Stimulated activated CD8-positive, alpha-beta memory T cell treated with anti-CD3 and anti-CD28 coated beads, Interleukin-15, amount 100 ng/mL, for 48 hours (primary cell): ENCODE measurements at regions not wholly inside any gene's neighbourhood (a gene's known extent, or its start where the extent isn't known, plus 50 kb on each side); places are given as distances from the start of the nearest gene placed in this dataset.

Source experiments
- DNase-seq, 2 donors: peaks; one replicate each; pipeline ENCODE4 v3.0.0-alpha.2; 2020; ENCODE audit warnings: low read depth in 2 of 2

DNA sequence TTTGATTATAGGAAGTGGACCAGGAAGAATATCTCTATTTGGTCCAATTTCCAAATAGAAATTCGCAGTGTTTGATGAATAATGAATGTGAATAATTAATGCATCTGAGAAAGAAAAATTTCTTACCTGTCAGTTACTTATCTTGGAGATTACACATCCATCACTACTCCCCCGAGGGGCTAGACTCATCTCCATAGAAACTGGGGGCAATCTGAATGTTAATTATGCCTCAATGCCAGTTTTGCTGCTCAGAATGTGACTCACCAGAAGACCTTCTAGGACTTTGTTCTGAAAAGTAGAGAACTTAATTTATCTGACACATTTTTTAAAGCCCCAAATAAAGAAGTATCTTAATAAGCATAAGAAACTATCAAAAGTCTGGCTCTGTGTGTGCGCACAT, 233.4 kb upstream of the NR4A3 start:
- DNase-seq, result no peak

DNA sequence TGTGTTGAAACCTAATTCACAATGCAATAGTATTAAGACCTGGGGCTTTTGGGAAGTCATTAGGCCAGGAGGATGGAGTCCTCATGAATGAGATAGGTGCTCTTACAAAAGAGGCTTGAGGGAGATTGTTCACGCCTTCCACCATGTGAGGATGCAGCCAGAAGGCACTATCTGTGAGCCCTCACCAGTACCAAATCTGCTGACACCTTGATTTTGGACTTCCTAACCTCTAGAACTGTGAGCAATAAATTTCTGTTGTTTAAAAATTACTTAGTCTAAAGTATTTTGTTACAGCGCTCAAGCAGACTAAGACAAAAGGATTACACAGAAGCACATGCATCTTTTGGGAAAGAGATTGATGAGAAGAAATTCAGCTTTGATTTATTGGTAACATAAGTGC, 232.9 kb upstream of the NR4A3 start:
- DNase-seq, result no peak

DNA sequence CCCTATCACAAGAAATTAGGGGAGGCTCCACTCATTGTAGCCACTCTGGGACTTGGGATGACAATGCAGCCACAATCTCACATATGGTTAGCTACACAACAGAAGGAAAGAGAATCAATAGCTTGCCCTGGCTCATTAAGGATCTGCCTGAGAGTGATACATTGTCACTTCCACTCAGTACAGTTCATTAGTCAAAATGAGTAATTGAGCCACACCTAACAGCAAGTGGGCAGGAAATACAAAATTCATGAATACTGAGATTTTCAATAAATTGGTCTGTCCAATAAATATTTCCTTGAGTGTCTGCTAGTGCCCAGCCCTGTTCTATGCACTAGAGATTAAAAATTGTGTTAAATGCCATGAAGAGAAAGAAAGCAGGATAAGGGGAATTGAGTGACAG, 231.3 kb upstream of the NR4A3 start:
- no peak for DNase-seq

DNA sequence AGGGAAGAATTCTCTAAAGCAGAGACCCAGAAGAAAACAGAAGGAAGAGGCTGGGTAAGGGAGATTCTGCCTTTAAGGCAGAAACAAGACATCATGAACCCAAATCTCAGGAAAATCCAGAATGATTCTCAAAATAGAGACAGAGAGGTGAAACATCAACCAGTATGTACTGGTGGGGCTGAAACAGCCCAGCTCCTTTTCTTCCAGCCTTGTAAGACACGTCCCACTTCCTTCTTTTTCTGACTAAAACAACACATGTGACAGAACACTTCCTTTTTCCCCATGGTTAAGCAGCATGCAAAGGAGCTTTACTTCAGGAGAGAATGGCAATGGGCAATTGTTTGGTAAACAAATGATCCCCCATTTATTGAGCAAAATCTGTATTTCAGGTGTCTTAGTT, 230.8 kb upstream of the NR4A3 start:
- no peak for DNase-seq

DNA sequence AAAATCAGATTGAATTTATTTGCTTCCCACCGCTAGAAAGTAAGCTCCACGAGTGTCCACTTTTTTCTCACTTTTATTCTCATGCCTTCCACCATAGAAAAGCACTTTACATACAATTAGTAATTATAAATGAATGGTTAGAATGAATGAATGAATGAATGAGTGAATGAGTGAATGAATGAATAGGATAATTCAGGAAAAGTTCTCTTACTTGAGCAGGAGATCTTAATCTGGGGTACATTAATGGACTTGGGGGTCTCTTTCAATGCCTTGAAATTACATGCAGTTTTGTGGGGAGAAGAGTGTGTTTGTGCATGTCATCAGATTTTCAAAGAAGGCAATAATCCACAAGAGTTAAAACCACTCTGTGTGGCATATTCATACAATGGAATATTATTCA, 229.9 kb upstream of the NR4A3 start:
- DNase-seq, result no peak

DNA sequence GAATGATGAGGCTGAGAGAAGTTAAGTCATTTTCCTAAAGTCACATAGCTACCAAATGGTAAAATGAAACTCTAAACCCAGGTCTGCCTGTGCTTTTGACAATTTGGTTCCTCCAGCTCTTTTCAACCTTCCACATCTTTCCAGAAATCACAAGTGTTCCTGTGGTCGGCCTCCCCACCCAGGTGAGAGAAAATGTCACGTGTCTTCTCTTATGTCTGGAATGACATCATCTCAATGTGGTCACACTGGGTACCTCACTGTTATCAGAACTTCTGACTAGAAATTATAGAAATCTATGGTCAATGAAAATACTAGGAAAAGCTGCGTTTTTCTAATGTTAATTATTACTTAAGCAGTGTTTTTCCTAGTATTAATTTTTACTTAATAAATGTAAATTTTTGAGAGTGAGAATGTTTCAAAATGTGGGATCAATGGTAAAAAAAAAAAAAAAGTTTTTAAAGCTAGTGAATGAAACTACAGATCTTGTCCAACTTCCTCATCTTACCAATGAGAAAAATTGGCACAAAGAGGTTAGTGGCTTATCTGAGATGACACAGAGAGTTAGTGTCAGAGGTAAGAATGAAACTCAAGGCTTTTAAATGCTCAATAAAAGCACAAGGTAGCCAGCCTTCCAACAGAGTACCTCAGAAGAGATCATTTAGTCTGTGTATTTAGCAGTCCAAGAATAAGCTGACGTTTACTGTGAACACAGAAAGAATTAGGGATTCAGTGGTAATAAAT, 228.7 kb upstream of the NR4A3 start:
- no peak for DNase-seq

DNA sequence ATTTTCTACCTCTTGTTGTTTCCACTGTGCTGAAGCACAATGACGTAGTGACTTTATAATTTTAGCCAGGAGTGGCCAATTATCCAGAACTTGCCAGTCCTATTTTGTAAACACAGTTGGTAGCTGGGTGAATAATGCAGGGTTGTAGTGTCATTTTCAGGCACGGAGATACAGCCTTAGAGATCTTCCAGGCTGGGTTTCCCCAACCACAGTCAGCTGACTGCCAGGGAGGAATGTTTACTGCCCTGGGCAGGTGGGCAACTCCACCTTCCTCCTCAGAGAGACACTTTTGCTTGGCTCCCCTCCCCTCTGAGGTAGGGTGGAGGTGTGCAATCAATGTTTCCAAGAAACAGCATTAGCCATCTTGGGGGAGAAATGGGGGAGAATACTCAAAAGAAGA, 228.1 kb upstream of the NR4A3 start:
- DNase-seq, result no peak

DNA sequence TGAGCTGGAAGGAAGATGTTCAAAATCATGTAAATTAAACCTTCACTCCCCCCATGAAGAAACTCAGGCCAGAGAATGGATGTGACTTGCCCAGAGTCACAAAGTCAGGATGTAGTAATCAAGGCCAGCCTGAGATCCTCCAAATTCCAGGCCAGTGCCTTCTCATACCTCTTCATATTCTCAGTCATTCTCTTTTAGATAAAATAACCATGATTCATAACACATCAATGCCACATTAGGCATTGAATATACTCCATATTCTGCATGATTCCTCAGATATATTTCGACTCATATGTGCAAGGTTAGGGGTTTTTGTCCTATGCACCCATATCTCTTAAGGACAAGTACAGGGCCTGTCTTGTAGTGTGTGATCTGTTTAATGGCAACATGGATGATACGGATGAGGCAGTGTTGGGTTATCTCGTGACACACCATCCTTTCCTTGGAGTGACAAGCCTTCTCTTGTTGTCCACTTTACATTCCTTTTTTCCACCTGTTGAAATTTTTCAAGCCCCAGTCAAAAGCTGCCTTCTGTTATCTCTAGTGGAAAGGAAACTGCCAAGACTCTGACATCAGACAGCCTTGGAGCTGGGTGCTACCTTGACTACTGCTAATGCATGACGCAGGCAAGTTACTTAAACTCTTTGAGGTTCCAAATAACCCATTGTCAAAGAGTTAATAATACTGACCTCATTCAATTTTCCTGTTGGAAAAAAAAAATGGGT, 227.5 kb upstream of the NR4A3 start:
- no peak for DNase-seq

DNA sequence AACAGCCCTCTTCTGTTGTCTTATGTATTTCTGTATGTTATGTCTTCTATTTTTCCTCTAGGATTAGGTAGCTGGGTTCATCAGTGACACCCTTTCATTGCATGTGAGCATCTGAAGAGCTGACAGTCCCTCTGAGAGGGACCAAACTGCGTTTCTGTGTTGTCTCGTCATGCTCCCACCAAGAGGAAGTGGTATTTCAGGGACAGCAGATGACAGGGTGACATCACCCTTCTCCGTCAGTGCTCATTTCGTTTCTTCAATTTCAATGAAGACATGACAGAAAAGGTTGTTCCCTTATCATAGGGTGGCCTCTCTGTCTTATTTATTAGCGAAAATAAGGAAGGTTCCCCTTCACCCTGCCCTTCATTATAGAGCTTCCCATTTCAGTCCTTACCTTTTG, 225.9 kb upstream of the NR4A3 start:
- DNase-seq, result no peak

DNA sequence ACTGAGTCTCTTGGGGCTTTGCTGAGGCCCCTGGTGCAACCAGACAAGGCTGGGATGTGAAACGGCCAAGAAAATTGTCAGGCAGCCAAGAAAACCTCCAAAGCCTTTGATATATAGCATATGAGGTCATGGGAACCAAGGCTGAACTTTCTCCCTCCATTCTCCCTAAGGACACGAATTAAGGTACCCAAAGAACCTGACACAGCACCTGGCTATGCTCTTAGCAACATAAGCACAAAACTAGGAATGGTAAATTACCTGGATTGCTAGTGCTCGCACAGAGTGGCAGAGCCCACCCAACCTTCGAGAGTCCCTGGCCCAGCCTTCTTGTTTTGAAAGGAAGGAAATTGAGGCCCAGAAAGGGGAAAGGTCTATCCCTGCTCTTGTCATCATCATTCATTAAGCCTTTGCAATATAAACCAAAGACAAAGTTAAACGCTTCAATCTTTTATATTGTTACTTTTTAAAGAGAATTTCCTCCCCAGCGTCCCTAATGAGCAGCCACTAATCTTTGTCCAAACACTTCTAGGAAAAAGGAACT, 220.0 kb upstream of the NR4A3 start:
- no peak for DNase-seq

DNA sequence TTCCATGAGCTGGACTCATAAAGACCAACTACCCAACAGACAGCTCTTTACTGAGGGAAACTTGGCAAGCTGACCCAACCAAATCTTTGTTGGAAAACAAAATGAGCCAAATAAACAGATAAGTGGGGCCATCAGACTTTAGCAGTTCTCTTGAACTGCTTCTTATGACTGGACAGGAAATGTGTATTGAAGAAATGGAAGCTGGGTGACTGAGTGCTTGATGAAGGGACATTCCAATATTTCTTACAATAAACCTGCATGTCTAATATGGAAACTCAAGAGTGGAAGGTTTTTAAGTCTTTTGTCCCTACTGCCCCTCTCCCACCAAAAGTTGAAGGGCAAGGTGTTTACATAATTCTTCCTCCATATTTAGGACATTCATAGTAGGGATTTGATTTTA, 218.8 kb upstream of the NR4A3 start:
- DNase-seq, result no peak

DNA sequence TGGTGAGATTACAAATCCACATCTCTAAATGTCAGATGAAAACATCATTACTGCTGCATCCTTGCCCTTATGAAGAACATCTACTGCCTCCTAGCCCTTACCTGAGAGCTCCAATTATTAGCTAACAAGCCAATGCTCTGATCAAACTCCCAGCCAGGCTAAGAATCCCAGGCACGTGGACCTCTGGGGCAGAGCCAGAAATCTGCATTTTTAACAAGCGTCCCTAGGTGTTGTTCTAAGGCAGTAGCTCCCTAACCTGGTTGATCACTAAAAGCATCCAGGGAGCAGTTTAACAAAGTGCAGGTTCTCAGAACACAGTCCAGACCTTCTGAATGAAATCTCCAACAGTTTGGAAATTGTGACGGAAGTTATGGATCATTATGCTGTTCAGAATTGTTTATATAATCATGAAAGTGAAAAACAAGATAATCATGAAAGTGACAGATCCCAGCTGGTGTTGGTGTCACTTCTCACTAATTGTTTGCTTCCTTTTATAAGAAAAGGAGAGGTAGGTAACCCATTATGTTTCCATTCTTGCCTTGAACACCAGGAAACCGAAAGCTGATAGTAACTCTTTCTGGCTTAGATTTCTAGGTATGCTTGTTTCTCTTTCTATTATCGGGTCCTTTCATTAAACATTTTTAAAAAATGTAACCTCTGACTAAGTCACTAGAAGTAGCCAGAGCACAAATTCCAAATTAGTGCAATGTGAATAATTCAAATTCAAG, 216.5 kb upstream of the NR4A3 start:
- no peak for DNase-seq

DNA sequence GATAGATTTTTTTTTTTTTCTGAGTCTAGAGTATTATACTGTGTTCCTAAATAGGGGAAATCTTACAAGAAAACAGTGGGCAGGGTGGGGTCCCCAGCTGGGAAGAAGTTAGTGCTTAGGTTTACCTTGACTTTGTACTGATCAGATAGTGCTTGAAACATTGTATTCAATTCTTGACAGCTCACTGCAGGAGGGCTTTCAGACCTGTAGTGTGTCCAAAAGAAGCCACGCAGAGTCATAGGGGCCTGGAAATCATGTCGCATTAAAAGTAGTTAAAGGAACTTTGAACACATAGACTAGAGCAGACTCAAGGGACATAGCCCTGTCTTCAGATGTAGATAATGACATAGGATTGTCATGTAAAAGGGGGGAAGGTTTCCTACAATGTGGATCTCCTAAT, 215.4 kb upstream of the NR4A3 start:
- no peak for DNase-seq

DNA sequence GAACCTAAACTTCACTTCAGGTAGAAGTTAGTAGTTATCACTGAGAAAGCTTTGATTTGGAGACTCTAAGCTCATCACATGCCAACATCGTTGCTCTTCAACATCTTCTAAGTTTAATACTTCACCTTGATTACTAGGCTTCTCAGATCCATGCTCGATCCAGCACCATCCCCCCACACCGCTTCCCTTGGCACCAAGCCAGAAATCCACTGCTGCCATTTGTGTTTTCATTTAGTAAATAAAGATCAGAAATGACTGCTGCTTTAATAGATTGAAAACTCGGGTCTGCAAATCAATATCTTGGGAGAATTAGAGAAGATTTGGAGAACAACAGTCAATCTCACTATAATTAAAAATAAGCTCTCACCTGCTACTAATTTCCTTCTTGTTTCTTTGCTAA, 214.7 kb upstream of the NR4A3 start:
- no peak for DNase-seq

DNA sequence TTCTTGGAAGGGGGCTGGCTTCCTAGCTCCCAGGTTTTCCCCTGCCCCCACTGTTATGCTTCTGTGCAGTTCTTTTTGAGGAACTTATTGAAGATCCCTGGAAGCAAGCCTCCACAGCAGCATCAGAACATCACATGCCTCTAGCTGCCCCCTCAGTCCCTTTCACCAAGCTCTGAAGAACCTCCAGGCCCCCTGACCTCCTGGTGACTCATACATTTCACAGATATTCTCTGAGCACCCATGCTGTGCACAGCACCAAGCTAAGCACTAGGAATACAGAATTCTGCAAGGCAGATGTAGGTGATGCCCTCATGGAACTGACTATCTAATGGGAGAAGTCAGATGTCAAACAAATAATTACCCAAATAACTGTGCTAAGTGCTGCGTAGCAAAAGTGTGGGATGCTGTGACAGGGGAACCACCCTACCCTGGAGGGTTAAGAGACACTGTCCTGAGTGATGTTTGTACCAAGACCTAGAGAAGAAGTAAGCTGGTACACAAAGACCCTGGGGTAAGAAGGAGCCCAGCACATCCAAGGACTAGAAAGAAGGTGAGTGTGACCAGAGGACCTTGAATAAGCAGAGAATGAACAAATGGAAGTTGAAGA, 213.7 kb upstream of the NR4A3 start:
- no peak for DNase-seq

DNA sequence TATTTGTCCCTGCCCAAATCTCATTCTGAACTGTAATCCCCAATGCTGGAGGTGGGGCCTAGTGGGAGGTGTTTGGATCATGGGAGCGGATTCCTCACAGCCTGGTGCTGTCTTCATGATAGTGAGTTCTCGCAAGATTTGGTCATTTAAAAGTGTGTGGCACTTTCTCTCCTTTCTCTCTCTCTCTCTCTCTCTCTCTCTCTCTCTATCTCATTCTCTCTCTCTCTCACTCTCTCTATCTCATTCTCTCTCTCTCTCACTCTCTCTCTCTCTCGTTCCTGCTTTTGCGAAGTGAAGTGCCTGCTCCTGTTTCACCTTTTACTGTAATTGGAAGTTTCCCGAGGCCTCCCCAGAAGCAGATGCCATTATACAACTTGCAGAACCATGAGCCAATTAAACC, 207.3 kb upstream of the NR4A3 start:
- no peak for DNase-seq

DNA sequence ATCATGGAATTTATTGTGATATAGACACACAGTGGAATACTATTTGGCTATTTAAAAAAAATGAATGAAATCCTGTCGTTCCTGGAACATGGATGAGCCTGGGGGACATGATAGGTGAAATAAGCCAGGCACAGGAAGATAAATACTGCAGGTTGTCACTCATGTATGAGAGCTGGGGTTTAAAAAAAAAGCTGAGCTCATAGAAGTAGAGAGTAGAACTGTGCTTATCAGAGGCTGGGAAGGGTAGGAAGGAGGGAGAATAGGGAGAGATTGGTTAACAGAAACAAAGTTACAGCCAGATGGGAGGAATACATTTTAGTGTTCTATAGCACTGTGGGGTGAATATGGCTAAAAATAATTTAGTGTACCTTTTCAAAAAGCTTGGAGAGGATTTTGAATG, 200.6 kb upstream of the NR4A3 start:
- DNase-seq, result no peak

DNA sequence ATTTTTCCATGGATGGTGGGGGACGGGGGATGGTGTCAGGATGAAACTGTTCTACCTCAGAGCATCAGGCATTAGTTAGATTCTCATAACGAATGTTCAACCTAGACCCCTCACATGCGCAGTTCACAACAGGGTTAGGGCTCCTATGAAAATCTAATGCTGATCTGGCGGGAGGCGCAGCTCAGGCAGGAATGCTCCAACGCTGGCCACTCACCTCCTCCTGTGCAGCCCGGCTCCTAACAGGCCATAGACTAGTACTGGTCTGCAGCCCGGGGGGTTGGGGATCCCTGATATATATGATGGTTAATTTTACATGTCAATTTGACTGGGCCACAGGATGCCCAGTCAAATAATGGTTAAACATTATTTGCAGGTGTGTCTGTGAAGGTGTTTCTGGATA, 199.0 kb upstream of the NR4A3 start:
- no peak for DNase-seq

DNA sequence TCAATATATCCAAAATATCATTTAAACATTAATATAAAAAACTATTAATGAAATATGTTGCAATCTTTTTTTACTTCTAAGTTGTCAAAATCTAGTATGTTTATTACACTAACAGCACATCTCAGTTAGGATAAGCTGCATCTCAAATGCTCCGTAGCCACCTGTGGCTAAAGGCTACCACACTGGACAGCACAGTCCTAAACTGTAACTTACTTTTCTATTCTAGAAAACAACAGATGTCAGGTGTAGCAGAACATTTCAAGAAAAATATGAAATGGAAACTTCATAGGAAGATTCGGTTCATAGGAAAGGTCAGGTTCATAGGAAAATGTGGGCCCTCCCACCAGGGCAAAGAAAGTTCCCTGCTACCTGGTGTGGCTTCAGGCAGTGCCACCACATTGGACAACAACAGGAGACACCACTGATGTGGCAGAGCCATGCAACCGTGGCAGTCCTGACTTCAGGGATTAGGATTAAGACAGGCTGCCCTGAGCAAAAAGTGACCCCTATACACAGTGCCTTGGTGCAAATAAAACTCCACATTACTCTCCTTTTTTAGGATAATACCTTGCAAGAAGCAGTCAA, 197.8 kb upstream of the NR4A3 start:
- no peak for DNase-seq

DNA sequence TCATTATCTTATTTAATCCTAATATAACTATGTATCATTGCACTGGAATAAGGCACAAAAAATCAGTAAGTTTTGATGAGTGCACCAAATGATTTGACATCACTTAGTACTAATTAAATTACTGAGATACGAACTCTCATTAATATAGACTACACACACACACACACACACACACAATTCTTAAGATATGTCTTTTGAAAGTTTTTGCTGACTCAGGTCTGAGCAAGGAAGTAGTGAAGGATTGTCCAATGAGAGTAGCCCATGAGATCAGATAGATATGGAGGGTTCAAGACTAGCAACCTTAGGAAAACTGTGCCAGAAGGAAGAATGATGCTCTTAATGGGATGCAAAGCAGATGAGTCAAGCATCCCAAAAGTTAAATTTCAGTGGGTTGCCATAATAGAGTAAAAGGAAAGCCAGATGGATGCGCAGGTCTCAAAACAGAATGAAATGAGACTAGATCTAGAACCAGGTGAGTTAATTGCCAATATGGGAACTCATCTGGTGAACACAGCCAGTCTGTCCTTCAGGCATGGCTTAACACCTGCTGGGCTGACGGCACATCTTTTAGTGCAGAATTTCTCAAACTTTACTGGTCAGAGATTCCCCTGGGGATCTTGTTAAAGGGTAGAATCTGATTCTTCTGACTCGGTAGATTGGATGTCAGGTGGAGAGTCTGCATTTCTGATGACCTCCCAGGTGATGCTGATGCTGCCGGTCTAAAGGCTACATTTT, 197.0 kb upstream of the NR4A3 start:
- DNase-seq, result no peak

DNA sequence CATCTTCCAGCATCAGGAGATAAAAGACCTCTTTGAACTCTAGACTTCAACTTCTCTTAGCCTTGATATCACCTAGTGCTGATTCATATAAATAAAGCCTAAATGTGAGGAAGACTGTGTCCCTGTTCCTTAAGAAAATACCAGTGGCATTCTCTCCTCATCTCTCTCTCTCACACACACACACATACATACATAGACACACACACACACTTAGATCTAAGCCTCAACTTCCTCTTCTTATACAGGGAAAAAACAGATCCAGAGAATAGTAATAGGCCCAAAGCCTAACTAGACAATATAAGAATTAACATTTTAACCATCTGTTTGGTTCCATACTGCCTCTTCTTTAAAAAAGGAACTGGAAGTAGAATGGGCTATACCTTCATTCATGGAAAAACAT, 195.3 kb upstream of the NR4A3 start:
- DNase-seq, result no peak
